Liver (tissue), 8 donors: ENCODE measurements at regions not wholly inside any gene's neighbourhood (a gene's known extent, or its start where the extent isn't known, plus 50 kb on each side); places are given as distances from the start of the nearest gene placed in this dataset.

Experiments
- DNase-seq: peaks from one replicate; pipeline ENCODE4 v3.0.0-alpha.2; 2017; ENCODE audit warnings: low spot score
- H3K27ac ChIP-seq, 2 donors: one replicate each; pipeline ENCODE4 v1.7.0; 2013; ENCODE audit warnings: inconsistent platforms in 2 of 2, low read length in 2 of 2, control low read depth in 1 of 2, low read depth in 1 of 2, mild to moderate bottlenecking in 1 of 2
- H3K27me3 ChIP-seq, 4 donors: one replicate each; pipeline versions ENCODE4 v1.6.1 to v1.7.0; 2013; ENCODE audit warnings: low read length in 3 of 4, inconsistent platforms in 1 of 4, mild to moderate bottlenecking in 1 of 4, moderate library complexity in 1 of 4; ENCODE audit not compliant: control insufficient read depth in 4 of 4, insufficient read depth in 4 of 4
- H3K36me3 ChIP-seq, 4 donors: one replicate each; pipeline versions ENCODE4 v1.6.1 to v1.7.0; 2013; ENCODE audit warnings: low read length in 3 of 4, mild to moderate bottlenecking in 3 of 4, low read depth in 1 of 4, moderate library complexity in 1 of 4; ENCODE audit not compliant: control insufficient read depth in 4 of 4, insufficient read depth in 3 of 4
- H3K4me1 ChIP-seq, 4 donors: one replicate each; pipeline versions ENCODE4 v1.6.1 to v1.7.0; 2013; ENCODE audit warnings: low read length in 3 of 4, mild to moderate bottlenecking in 3 of 4, moderate library complexity in 1 of 4; ENCODE audit not compliant: control insufficient read depth in 4 of 4, insufficient read depth in 4 of 4
- H3K4me3 ChIP-seq, 3 donors: one replicate each; pipeline versions ENCODE4 v1.6.1 to v1.7.0; 2013; ENCODE audit warnings: low read length in 3 of 3, control low read depth in 1 of 3, low read depth in 1 of 3, mild to moderate bottlenecking in 1 of 3
- H3K9ac ChIP-seq, 2 donors: one replicate each; pipeline ENCODE4 v1.7.0; 2013; ENCODE audit warnings: low read length in 2 of 2, mild to moderate bottlenecking in 2 of 2, moderate library complexity in 2 of 2, control low read depth in 1 of 2, low read depth in 1 of 2
- H3K9me3 ChIP-seq, 4 donors: one replicate each; pipeline versions ENCODE4 v1.6.1 to v1.7.0; 2013; ENCODE audit warnings: low read length in 3 of 4; ENCODE audit not compliant: control insufficient read depth in 4 of 4
- CTCF ChIP-seq: fragments of 150-350 bp; IDR thresholded peaks from 2 replicates; pipeline ENCODE4 v1.5.1; 2017; ENCODE audit warnings: improper control_type of control experiment, low read depth, low read length; ENCODE audit not compliant: missing input control
- EGR1 ChIP-seq, 2 donors: IDR thresholded peaks; 2 replicates each; pipeline ENCODE4 v1.6.1; 2016 to 2018; ENCODE audit warnings: antibody characterized with exemption in 2 of 2, low read depth in 2 of 2
- FOXA1 ChIP-seq: IDR thresholded peaks from 2 replicates; pipeline ENCODE4 v1.6.1; 2016; ENCODE audit warnings: antibody characterized with exemption
- FOXA2 ChIP-seq: IDR thresholded peaks from 2 replicates; pipeline ENCODE4 v1.6.1; 2016; ENCODE audit warnings: antibody characterized with exemption
- GABPA ChIP-seq, 2 donors: IDR thresholded peaks in 1 of 2; conservative IDR thresholded peaks in 1 of 2; 2 replicates each; pipeline ENCODE4 v1.6.1; 2016; ENCODE audit warnings: antibody characterized with exemption in 2 of 2, mild to moderate bottlenecking in 1 of 2, moderate library complexity in 1 of 2
- HNF4A ChIP-seq, 2 donors: conservative IDR thresholded peaks; 2 replicates each; pipeline ENCODE4 v1.6.1; 2016; ENCODE audit warnings: antibody characterized with exemption in 2 of 2, mild to moderate bottlenecking in 2 of 2
- HNF4G ChIP-seq: IDR thresholded peaks from 2 replicates; pipeline ENCODE4 v1.6.1; 2016; ENCODE audit warnings: antibody characterized with exemption
- JUND ChIP-seq, 2 donors: IDR thresholded peaks; 2 replicates each; pipeline ENCODE4 v1.6.1; 2016; ENCODE audit warnings: antibody characterized with exemption in 2 of 2
- MAX ChIP-seq: IDR thresholded peaks from 2 replicates; pipeline ENCODE4 v1.6.1; 2016; ENCODE audit warnings: antibody characterized with exemption
- NR2F2 ChIP-seq: IDR thresholded peaks from 2 replicates; pipeline ENCODE4 v1.6.1; 2016; ENCODE audit warnings: antibody characterized with exemption
- RAD21 ChIP-seq, 2 donors: IDR thresholded peaks; 2 replicates each; pipeline ENCODE4 v1.6.1; 2016; ENCODE audit warnings: antibody characterized with exemption in 2 of 2, mild to moderate bottlenecking in 2 of 2
- RXRA ChIP-seq, 2 donors: IDR thresholded peaks; 2 replicates each; pipeline ENCODE4 v1.6.1; 2017 to 2018; ENCODE audit warnings: antibody characterized with exemption in 2 of 2, mild to moderate bottlenecking in 1 of 2
- SP1 ChIP-seq: IDR thresholded peaks from 2 replicates; pipeline ENCODE4 v1.6.1; 2018; ENCODE audit warnings: antibody characterized with exemption, mild to moderate bottlenecking
- TAF1 ChIP-seq: conservative IDR thresholded peaks from 2 replicates; pipeline ENCODE4 v1.6.1; 2016; ENCODE audit warnings: antibody characterized with exemption, mild to moderate bottlenecking
- YY1 ChIP-seq: IDR thresholded peaks from 2 replicates; pipeline ENCODE4 v1.6.1; 2016; ENCODE audit warnings: antibody characterized with exemption, mild to moderate bottlenecking
- WGBS: extraction: QIAGEN DNeasy Blood & Tissue Kit; methylation state at CpG from one replicate; pipeline ENCODE4 v1.1.7; 2013; 5-methylcytosine and 5-hydroxymethylcytosine counted together
- TF ChIP-seq, protein P1 (sequence below): IDR thresholded peaks from 2 replicates; pipeline ENCODE4 v1.6.1; 2016; ENCODE audit warnings: antibody characterized with exemption
- TF ChIP-seq, protein P2 (sequence below): IDR thresholded peaks from 2 replicates; pipeline ENCODE4 v1.6.1; 2016; ENCODE audit warnings: antibody characterized with exemption, mild to moderate bottlenecking
- TF ChIP-seq, protein P3 (sequence below): IDR thresholded peaks from 2 replicates; pipeline ENCODE4 v1.6.1; 2016; ENCODE audit warnings: antibody characterized with exemption
- donor health status: healthy.
- donor health status: healthy.
- donor health status: healthy.
- donor health status: healthy.
- donor health status: healthy.

DNA sequence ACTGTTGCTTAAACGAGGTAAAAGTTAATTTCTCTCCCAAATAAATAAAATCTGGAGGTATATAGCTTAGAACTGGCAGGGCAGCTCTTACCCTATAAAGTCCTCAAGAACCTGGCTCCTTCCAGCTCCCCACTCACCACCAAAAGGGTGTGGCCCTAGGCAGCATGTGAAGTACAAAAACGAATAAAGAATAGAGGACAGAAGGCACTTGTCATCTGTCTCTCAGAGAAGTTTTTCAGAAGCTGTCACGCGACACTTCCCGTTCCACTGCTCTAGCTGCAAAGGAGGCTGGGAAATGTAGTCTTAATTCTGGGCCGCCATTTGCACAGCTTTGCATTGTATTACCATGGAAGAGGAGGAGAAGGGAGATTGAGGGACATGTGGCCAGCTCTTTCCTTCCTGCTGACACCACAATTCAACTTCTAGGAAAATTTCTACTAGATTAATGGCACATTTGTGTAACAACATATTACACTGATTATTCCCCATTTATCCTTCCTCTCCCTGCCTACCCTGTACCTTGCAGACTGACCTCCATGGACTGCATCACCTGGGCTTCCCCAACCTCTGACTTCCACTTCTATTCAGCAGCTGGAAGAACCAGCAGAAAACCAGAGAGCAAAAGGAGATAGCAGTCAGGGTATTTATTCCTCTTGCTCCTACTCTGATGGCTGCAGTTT lies 62.2 kb downstream of the CCDC71L start:
- TF ChIP-seq GABPA (IDR thresholded peaks at IDR 0.05 in 1 of 2, conservative IDR thresholded peaks at IDR 0.05 in 1 of 2) (peak in 1 of 2 donors; percentile 18), CTCF (no peak), NR2F2 (no peak), TAF1 (no peak), YY1 (peak; percentile 98), HNF4G (no peak), RAD21 (IDR thresholded peaks at IDR 0.05) (peak; percentile 19 to 45), HNF4A (conservative IDR thresholded peaks at IDR 0.05) (no peak), MAX (no peak), FOXA2 (no peak), EGR1 (IDR thresholded peaks at IDR 0.05; ENCODE audit: low read depth in 2 of 2) (no peak), JUND (IDR thresholded peaks at IDR 0.05) (no peak), FOXA1 (no peak), RXRA (IDR thresholded peaks at IDR 0.05) (no peak), SP1 (peak; percentile 9)
- TF ChIP-seq, protein P1, sequence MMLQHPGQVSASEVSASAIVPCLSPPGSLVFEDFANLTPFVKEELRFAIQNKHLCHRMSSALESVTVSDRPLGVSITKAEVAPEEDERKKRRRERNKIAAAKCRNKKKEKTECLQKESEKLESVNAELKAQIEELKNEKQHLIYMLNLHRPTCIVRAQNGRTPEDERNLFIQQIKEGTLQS = no peak
- TF ChIP-seq, protein P2, sequence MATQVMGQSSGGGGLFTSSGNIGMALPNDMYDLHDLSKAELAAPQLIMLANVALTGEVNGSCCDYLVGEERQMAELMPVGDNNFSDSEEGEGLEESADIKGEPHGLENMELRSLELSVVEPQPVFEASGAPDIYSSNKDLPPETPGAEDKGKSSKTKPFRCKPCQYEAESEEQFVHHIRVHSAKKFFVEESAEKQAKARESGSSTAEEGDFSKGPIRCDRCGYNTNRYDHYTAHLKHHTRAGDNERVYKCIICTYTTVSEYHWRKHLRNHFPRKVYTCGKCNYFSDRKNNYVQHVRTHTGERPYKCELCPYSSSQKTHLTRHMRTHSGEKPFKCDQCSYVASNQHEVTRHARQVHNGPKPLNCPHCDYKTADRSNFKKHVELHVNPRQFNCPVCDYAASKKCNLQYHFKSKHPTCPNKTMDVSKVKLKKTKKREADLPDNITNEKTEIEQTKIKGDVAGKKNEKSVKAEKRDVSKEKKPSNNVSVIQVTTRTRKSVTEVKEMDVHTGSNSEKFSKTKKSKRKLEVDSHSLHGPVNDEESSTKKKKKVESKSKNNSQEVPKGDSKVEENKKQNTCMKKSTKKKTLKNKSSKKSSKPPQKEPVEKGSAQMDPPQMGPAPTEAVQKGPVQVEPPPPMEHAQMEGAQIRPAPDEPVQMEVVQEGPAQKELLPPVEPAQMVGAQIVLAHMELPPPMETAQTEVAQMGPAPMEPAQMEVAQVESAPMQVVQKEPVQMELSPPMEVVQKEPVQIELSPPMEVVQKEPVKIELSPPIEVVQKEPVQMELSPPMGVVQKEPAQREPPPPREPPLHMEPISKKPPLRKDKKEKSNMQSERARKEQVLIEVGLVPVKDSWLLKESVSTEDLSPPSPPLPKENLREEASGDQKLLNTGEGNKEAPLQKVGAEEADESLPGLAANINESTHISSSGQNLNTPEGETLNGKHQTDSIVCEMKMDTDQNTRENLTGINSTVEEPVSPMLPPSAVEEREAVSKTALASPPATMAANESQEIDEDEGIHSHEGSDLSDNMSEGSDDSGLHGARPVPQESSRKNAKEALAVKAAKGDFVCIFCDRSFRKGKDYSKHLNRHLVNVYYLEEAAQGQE = peak; percentile 24
- TF ChIP-seq, protein P3, sequence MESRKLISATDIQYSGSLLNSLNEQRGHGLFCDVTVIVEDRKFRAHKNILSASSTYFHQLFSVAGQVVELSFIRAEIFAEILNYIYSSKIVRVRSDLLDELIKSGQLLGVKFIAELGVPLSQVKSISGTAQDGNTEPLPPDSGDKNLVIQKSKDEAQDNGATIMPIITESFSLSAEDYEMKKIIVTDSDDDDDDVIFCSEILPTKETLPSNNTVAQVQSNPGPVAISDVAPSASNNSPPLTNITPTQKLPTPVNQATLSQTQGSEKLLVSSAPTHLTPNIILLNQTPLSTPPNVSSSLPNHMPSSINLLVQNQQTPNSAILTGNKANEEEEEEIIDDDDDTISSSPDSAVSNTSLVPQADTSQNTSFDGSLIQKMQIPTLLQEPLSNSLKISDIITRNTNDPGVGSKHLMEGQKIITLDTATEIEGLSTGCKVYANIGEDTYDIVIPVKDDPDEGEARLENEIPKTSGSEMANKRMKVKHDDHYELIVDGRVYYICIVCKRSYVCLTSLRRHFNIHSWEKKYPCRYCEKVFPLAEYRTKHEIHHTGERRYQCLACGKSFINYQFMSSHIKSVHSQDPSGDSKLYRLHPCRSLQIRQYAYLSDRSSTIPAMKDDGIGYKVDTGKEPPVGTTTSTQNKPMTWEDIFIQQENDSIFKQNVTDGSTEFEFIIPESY = peak; percentile 79
- Histone ChIP-seq H3K27me3 (no peaks in the 10 kb centered on the region), H3K4me3 (peak overlapping the region; percentile 11 to 47 (median 36)), H3K36me3 (no peaks in the 10 kb centered on the region), H3K4me1 (peaks cover 0 to 3% (median 0%) of the 10 kb centered on the region in 4 donors), H3K27ac (peak overlapping the region in 1 of 2 donors; percentile 9), H3K9ac (peak overlapping the region in 1 of 2 donors; percentile 42), H3K9me3 (no peaks in the 10 kb centered on the region)
- 4% methylated on average over 6 of the region's 6 CpGs for WGBS
- DNase-seq = peak; percentile 61
